ENCODE measurements at regions not wholly inside any gene's neighbourhood (a gene's known extent, or its start where the extent isn't known, plus 50 kb on each side); places are given as distances from the start of the nearest gene placed in this dataset.

GRCh38 chr6:21537637-21538036, 55.9 kb upstream of the SOX4 start:
- no peak for TF ChIP-seq CTCF (IDR thresholded peaks at IDR 0.05)
- TF ChIP-seq POLR2AphosphoS5 (IDR thresholded peaks at IDR 0.05), result no peak
- TF ChIP-seq EP300 (IDR thresholded peaks at IDR 0.05), result no peak
